ENCODE measurements at regions not wholly inside any gene's neighbourhood (a gene's known extent, or its start where the extent isn't known, plus 50 kb on each side); places are given as distances from the start of the nearest gene placed in this dataset.

- Histone ChIP-seq H3K27ac (ENCODE audit: extremely low read length, insufficient read depth, low read length) (no peak overlapping the region), H3K9ac (ENCODE audit: insufficient read depth, low read depth, low read length) (no peak overlapping the region), H2AFZ (ENCODE audit: low read length) (no peak overlapping the region), H4K20me1 (ENCODE audit: insufficient read depth, low read length) (no peaks in the 10 kb centered on the region), H3K27me3 (ENCODE audit: control insufficient read depth in 1 of 2, insufficient read depth in 2 of 2, low read length in 2 of 2) (no peaks in the 10 kb centered on the region), H3K79me2 (ENCODE audit: insufficient read depth, low read length) (no peaks in the 10 kb centered on the region), H3K36me3 (replicated peaks in 1 of 2; ENCODE audit: control insufficient read depth in 1 of 2, insufficient read depth in 2 of 2, low read length in 2 of 2) (no peaks in the 10 kb centered on the region), H3K4me3 (replicated peaks in 1 of 3; ENCODE audit: insufficient read depth in 1 of 3, low read depth in 2 of 3, low read length in 3 of 3) (no peak overlapping the region), H3K9me3 (ENCODE audit: low read length) (no peaks in the 10 kb centered on the region; the same call in 1 of the 2 replicates), H3K4me2 (ENCODE audit: low read depth, low read length) (no peak overlapping the region), H3K4me1 (ENCODE audit: insufficient read depth, low read length) (no peaks in the 10 kb centered on the region)
- intact Hi-C loops (cut with micrococcal nuclease; ENCODE audit: unreplicated experiment) = no loop called here
- no peak for FAIRE-seq
- TF ChIP-seq ZNF780A (CRISPR knock-in tag; IDR thresholded peaks at IDR 0.05) (no peak), ZNF770 (CRISPR knock-in tag; IDR thresholded peaks at IDR 0.05) (no peak), ZNF382 (CRISPR knock-in tag; IDR thresholded peaks at IDR 0.05; ENCODE audit: borderline replicate concordance) (no peak)
- BruUV-seq (replicated peaks) = no TSS peak
- ChIA-PET POLR2A (no interaction called here), CTCF (ENCODE audit: low intra/inter-chr PET ratio, low total read pairs) (no interaction called here)
- no peak for DNase-seq (ENCODE audit: low spot score)
- 3% methylated on average over 4 of the region's 4 CpGs for WGBS (ENCODE audit: low lambda C conversion rate)
- in situ Hi-C loops (cut with HindIII; ENCODE audit: extremely low pct_ligation_motif_present, low pct_unique_long_range_greater_than_20kb) = no loop called here
- ATAC-seq = no peak
Measured at GRCh38 chr2:220478305-220479058, 851.1 kb downstream of the SLC4A3 start.

GRCh38 chr2:220482716-220483115 lies 855.3 kb downstream of the SLC4A3 start:
- BruUV-seq (replicated peaks) = no TSS peak
- intact Hi-C loops (cut with micrococcal nuclease; ENCODE audit: unreplicated experiment) (no loop called here), in situ Hi-C loops (cut with HindIII; ENCODE audit: extremely low pct_ligation_motif_present, low pct_unique_long_range_greater_than_20kb) (no loop called here)
- DNase-seq (ENCODE audit: low spot score) = no peak
- H3K79me2 ChIP-seq (ENCODE audit: insufficient read depth, low read length) = no peaks in the 10 kb centered on the region
- no peaks in the 10 kb centered on the region for H3K4me1 ChIP-seq (ENCODE audit: insufficient read depth, low read length)
- H3K4me3 ChIP-seq (replicated peaks in 1 of 3; ENCODE audit: insufficient read depth in 1 of 3, low read depth in 2 of 3, low read length in 3 of 3) = no peak overlapping the region
- no peaks in the 10 kb centered on the region for H3K36me3 ChIP-seq (replicated peaks in 1 of 2; ENCODE audit: control insufficient read depth in 1 of 2, insufficient read depth in 2 of 2, low read length in 2 of 2)
- 0 out of 2 replicates have a peak, but pooled peaks cover 5% of the 10 kb centered on the region for H3K9me3 ChIP-seq (ENCODE audit: low read length)
- no peak for ATAC-seq
- FAIRE-seq = no peak
- H3K27me3 ChIP-seq (ENCODE audit: control insufficient read depth in 1 of 2, insufficient read depth in 2 of 2, low read length in 2 of 2) = no peaks in the 10 kb centered on the region
- CTCF ChIA-PET (ENCODE audit: low intra/inter-chr PET ratio, low total read pairs) = no interaction called here
- no peak overlapping the region for H3K4me2 ChIP-seq (ENCODE audit: low read depth, low read length)
- POLR2A ChIA-PET = no interaction called here
- H2AFZ ChIP-seq (ENCODE audit: low read length) = no peak overlapping the region
- WGBS (ENCODE audit: low lambda C conversion rate) = 11% methylated on average over 3 of the region's 3 CpGs
- H3K27ac ChIP-seq (ENCODE audit: extremely low read length, insufficient read depth, low read length) = no peak overlapping the region
- no peak overlapping the region for H3K9ac ChIP-seq (ENCODE audit: insufficient read depth, low read depth, low read length)
- no peaks in the 10 kb centered on the region for H4K20me1 ChIP-seq (ENCODE audit: insufficient read depth, low read length)
- TF ChIP-seq AFF4 (CRISPR knock-in tag; IDR thresholded peaks at IDR 0.05) (no peak), ZNF281 (CRISPR knock-in tag; IDR thresholded peaks at IDR 0.05; ENCODE audit: borderline replicate concordance) (no peak), BRF2 (CRISPR knock-in tag; IDR thresholded peaks at IDR 0.05) (no peak), ZC3H4 (CRISPR knock-in tag; IDR thresholded peaks at IDR 0.05; ENCODE audit: borderline replicate concordance) (no peak)
